HG03280 (cell line): ENCODE measurements at regions not wholly inside any gene's neighbourhood (a gene's known extent, or its start where the extent isn't known, plus 50 kb on each side); places are given as distances from the start of the nearest gene placed in this dataset.

ENCODE experiments used
- ATAC-seq: cut with Tn5 transposase; IDR thresholded peaks from one replicate; pipeline ENCODE4 v1.9.1; 2021; ENCODE audit warnings: mild to moderate bottlenecking, moderate library complexity; ENCODE audit not compliant: unreplicated experiment

GRCh38 chr1:218964471-218965185, 209.1 kb upstream of the LYPLAL1 start:
- ATAC-seq, result no peak

- ATAC-seq, result no peak
Measured at GRCh38 chr1:218965821-218966220, 207.9 kb upstream of the LYPLAL1 start.

- no peak for ATAC-seq
Measured at GRCh38 chr1:218967254-218967653, 206.4 kb upstream of the LYPLAL1 start.

- no peak for ATAC-seq
Measured at GRCh38 chr1:218967836-218968235, 205.8 kb upstream of the LYPLAL1 start.

- ATAC-seq, result no peak
Measured at GRCh38 chr1:218969006-218969405, 204.7 kb upstream of the LYPLAL1 start.

GRCh38 chr1:218970397-218970990, 203.2 kb upstream of the LYPLAL1 start:
- no peak for ATAC-seq

- no peak for ATAC-seq
Measured at GRCh38 chr1:218971156-218971555, 202.5 kb upstream of the LYPLAL1 start.

- ATAC-seq, result no peak
Measured at GRCh38 chr1:218980881-218981280, 192.8 kb upstream of the LYPLAL1 start.

- no peak for ATAC-seq
Measured at GRCh38 chr1:218982482-218982881, 191.2 kb upstream of the LYPLAL1 start.

GRCh38 chr1:218983433-218983832, 190.2 kb upstream of the LYPLAL1 start:
- no peak for ATAC-seq

GRCh38 chr1:218983848-218984247, 189.8 kb upstream of the LYPLAL1 start:
- no peak for ATAC-seq

GRCh38 chr1:218985424-218985984, 188.2 kb upstream of the LYPLAL1 start:
- no peak for ATAC-seq

- ATAC-seq, result no peak
Measured at GRCh38 chr1:218986816-218987215, 186.9 kb upstream of the LYPLAL1 start.

GRCh38 chr1:218990019-218990418, 183.7 kb upstream of the LYPLAL1 start:
- no peak for ATAC-seq

GRCh38 chr1:218991089-218991488, 182.6 kb upstream of the LYPLAL1 start:
- ATAC-seq, result no peak

- ATAC-seq, result no peak
Measured at GRCh38 chr1:218994615-218995014, 179.1 kb upstream of the LYPLAL1 start.

GRCh38 chr1:218995091-218995665, 178.5 kb upstream of the LYPLAL1 start:
- no peak for ATAC-seq

- no peak for ATAC-seq
Measured at GRCh38 chr1:218996362-218996761, 177.3 kb upstream of the LYPLAL1 start.

- ATAC-seq, result no peak
Measured at GRCh38 chr1:219000005-219000404, 173.7 kb upstream of the LYPLAL1 start.

GRCh38 chr1:219000631-219001030, 173.0 kb upstream of the LYPLAL1 start:
- ATAC-seq, result no peak

- no peak for ATAC-seq
Measured at GRCh38 chr1:219010720-219011119, 163.0 kb upstream of the LYPLAL1 start.

GRCh38 chr1:219020386-219020785, 153.3 kb upstream of the LYPLAL1 start:
- ATAC-seq, result no peak
